ENCODE measurements at regions not wholly inside any gene's neighbourhood (a gene's known extent, or its start where the extent isn't known, plus 50 kb on each side); places are given as distances from the start of the nearest gene placed in this dataset.

DNA sequence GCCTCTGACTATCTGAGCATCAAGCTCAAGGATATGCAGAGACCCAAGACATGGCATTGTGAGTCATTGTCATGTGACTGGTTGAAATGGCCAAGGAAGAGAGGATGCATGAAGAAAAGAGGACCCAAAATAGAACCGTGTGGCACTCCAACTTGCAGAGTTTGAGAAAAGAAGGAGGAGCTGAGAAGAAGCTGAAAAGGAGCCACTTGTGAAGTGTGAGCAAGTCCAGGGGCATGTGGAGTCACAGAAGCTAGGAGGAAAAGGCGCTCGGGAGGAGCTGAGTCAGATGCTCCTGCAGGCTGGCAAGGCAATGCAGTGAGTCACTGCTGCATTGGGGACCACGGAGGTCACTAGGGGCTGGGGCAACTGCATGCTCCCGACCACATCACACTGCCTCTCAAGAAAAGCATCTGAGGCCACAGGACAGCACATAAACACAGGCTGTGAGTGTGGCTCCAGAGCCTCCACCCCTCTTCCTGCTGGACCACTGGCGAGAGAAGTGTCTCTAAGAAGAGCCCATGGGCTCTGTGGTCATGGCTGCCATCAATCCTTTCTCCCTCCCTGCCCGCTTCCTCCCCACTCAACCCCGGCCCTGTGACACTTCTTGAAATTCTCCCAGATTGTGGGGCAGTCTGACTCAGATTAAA, 197.6 kb downstream of the DRD1 start:
- H3K4me1 ChIP-seq (ENCODE audit: insufficient read depth, low read length, poor library complexity, severe bottlenecking) = no peaks in the 10 kb centered on the region
- no peaks in the 10 kb centered on the region for H3K36me3 ChIP-seq (ENCODE audit: insufficient read depth, low read length)
- TF ChIP-seq EZH2phosphoT487 (IDR thresholded peaks at IDR 0.05; ENCODE audit: borderline replicate concordance, low read depth, low read length) = no peak
- TF ChIP-seq, protein P1, sequence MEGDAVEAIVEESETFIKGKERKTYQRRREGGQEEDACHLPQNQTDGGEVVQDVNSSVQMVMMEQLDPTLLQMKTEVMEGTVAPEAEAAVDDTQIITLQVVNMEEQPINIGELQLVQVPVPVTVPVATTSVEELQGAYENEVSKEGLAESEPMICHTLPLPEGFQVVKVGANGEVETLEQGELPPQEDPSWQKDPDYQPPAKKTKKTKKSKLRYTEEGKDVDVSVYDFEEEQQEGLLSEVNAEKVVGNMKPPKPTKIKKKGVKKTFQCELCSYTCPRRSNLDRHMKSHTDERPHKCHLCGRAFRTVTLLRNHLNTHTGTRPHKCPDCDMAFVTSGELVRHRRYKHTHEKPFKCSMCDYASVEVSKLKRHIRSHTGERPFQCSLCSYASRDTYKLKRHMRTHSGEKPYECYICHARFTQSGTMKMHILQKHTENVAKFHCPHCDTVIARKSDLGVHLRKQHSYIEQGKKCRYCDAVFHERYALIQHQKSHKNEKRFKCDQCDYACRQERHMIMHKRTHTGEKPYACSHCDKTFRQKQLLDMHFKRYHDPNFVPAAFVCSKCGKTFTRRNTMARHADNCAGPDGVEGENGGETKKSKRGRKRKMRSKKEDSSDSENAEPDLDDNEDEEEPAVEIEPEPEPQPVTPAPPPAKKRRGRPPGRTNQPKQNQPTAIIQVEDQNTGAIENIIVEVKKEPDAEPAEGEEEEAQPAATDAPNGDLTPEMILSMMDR (conservative IDR thresholded peaks at IDR 0.05; ENCODE audit: low read length) = no peak
- intact Hi-C loops (cut with micrococcal nuclease; ENCODE audit: unreplicated experiment) = no loop called here
- H3K4me3 ChIP-seq (ENCODE audit: low read depth, low read length, poor library complexity, severe bottlenecking) = no peak overlapping the region
- H2AFZ ChIP-seq (ENCODE audit: low read length) = no peak overlapping the region
- H3K27ac ChIP-seq (ENCODE audit: low read depth, low read length, poor library complexity, severe bottlenecking) = no peak overlapping the region
- no peak overlapping the region for H3K4me2 ChIP-seq (ENCODE audit: low read length)
- POLR2A ChIA-PET = interaction anchor here (0.9 kb wide), 2 partner anchors 8 to 189 kb away, joined by 3 to 5 read pairs; no protein-coding TSS in a partner anchor
- CTCF ChIA-PET (ENCODE audit: unreplicated experiment) = no interaction called here
- no peaks in the 10 kb centered on the region for H3K79me2 ChIP-seq (ENCODE audit: insufficient read depth, low read depth, low read length)
- BruUV-seq (replicated peaks) = no TSS peak
- no peaks in the 10 kb centered on the region for H4K20me1 ChIP-seq (ENCODE audit: insufficient read depth, low read length)
- H3K9me3 ChIP-seq (ENCODE audit: low read length) = no peaks in the 10 kb centered on the region
- DNase-seq (ENCODE audit: low spot score) = no peak
- H3K9me2 ChIP-seq (ENCODE audit: insufficient read depth, low read length) = no peaks in the 10 kb centered on the region

DNA sequence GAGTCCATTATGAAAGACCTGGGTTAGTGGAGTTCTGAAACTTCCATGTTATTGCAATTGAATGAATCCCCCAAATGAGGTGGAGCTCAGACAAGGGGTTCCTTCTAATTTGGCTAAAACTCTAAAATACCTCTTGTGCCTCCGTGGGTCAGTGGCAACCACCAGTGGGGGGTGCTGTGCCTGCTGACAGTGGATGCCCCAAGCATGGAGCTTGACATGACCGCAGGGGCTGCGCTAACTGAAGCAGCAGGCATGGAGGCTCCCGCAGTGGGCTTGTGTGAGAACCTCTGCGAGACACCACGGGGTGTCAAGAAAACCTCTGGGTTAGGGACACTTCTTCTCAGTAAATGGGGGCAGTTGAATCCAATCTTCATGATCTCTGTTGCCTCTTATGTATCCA, 200.5 kb downstream of the DRD1 start:
- Histone ChIP-seq H3K4me3 (ENCODE audit: low read depth, low read length, poor library complexity, severe bottlenecking) (no peak overlapping the region), H4K20me1 (ENCODE audit: insufficient read depth, low read length) (no peaks in the 10 kb centered on the region), H3K4me2 (ENCODE audit: low read length) (no peak overlapping the region), H3K9me3 (ENCODE audit: low read length) (no peaks in the 10 kb centered on the region), H3K4me1 (ENCODE audit: insufficient read depth, low read length, poor library complexity, severe bottlenecking) (no peaks in the 10 kb centered on the region), H3K27ac (ENCODE audit: low read depth, low read length, poor library complexity, severe bottlenecking) (no peak overlapping the region), H2AFZ (ENCODE audit: low read length) (no peak overlapping the region), H3K36me3 (ENCODE audit: insufficient read depth, low read length) (no peaks in the 10 kb centered on the region), H3K79me2 (ENCODE audit: insufficient read depth, low read depth, low read length) (no peaks in the 10 kb centered on the region), H3K9me2 (ENCODE audit: insufficient read depth, low read length) (no peaks in the 10 kb centered on the region)
- ChIA-PET CTCF (ENCODE audit: unreplicated experiment) (no interaction called here), POLR2A (no interaction called here)
- no TSS peak for BruUV-seq (replicated peaks)
- TF ChIP-seq, protein P1 (conservative IDR thresholded peaks at IDR 0.05; ENCODE audit: low read length) = no peak
- TF ChIP-seq EZH2phosphoT487 (IDR thresholded peaks at IDR 0.05; ENCODE audit: borderline replicate concordance, low read depth, low read length) = no peak
- intact Hi-C loops (cut with micrococcal nuclease; ENCODE audit: unreplicated experiment) = no loop called here
- no peak for DNase-seq (ENCODE audit: low spot score)

DNA sequence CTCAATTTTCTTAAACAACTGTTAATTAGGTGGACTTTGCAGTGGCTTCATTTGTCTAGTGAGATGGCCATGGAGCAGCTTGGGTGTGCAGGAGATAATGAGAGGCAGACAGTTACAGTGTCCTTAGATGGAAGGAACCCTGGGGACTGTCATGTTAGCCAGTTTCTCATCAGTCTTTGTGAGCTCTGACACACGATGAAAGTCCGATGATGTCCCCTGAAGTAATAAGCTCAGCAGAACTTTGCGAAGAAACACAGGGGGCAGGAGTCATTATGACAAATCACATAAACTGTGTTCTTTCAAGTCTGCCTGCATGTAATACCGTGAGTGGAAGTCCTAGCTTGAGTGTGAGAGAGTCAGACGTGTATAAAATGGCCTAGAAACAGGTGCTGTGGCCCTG, 201.8 kb downstream of the DRD1 start:
- H3K4me3 ChIP-seq (ENCODE audit: low read depth, low read length, poor library complexity, severe bottlenecking) = no peak overlapping the region
- H3K9me2 ChIP-seq (ENCODE audit: insufficient read depth, low read length) = no peaks in the 10 kb centered on the region
- no TSS peak for BruUV-seq (replicated peaks)
- H4K20me1 ChIP-seq (ENCODE audit: insufficient read depth, low read length) = no peaks in the 10 kb centered on the region
- TF ChIP-seq EZH2phosphoT487 (IDR thresholded peaks at IDR 0.05; ENCODE audit: borderline replicate concordance, low read depth, low read length) = no peak
- TF ChIP-seq, protein P1 (conservative IDR thresholded peaks at IDR 0.05; ENCODE audit: low read length) = no peak
- no peak overlapping the region for H3K4me2 ChIP-seq (ENCODE audit: low read length)
- no peak overlapping the region for H2AFZ ChIP-seq (ENCODE audit: low read length)
- no peaks in the 10 kb centered on the region for H3K9me3 ChIP-seq (ENCODE audit: low read length)
- DNase-seq (ENCODE audit: low spot score) = no peak
- ChIA-PET POLR2A (no interaction called here), CTCF (ENCODE audit: unreplicated experiment) (no interaction called here)
- no peaks in the 10 kb centered on the region for H3K4me1 ChIP-seq (ENCODE audit: insufficient read depth, low read length, poor library complexity, severe bottlenecking)
- no peaks in the 10 kb centered on the region for H3K36me3 ChIP-seq (ENCODE audit: insufficient read depth, low read length)
- intact Hi-C loops (cut with micrococcal nuclease; ENCODE audit: unreplicated experiment) = no loop called here
- no peaks in the 10 kb centered on the region for H3K79me2 ChIP-seq (ENCODE audit: insufficient read depth, low read depth, low read length)
- H3K27ac ChIP-seq (ENCODE audit: low read depth, low read length, poor library complexity, severe bottlenecking) = no peak overlapping the region
